Heart left ventricle (tissue), 16 donors: ENCODE measurements at regions not wholly inside any gene's neighbourhood (a gene's known extent, or its start where the extent isn't known, plus 50 kb on each side); places are given as distances from the start of the nearest gene placed in this dataset.
"Not testable (repeated sequence)": the region's sequence is repeated elsewhere in the genome, so short reads cannot be mapped to it uniquely, and the experiment has no call there.

Experiments
- ATAC-seq, 4 donors: fragments of 200-7000 bp; cut with Tn5 transposase; one replicate each; pipeline ENCODE4 v1.9.1; 2020 to 2022; ENCODE audit warnings: moderate library complexity in 4 of 4, mild to moderate bottlenecking in 3 of 4, moderate number of reproducible peaks in 1 of 4
- DNase-seq, 5 donors: peaks; one replicate each; pipeline ENCODE4 v3.0.0-alpha.2; 2020
- H3K27ac ChIP-seq, 12 donors: fragments of 200-600 bp; sonication (generic) in 4 of 12; one replicate each; pipeline versions ENCODE4 v1.5.0 to v1.8.0; 2016 to 2022; ENCODE audit warnings: mild to moderate bottlenecking in 2 of 12
- H3K27me3 ChIP-seq, 9 donors: fragments of 200-600 bp; sonication (generic) in 2 of 9; one replicate each; pipeline versions ENCODE4 v1.5.1 to v1.8.0; 2016 to 2022; ENCODE audit warnings: mild to moderate bottlenecking in 3 of 9
- H3K36me3 ChIP-seq, 9 donors: fragments of 200-600 bp; sonication (generic) in 2 of 9; one replicate each; pipeline versions ENCODE4 v1.5.0 to v1.8.0; 2018 to 2022; ENCODE audit warnings: mild to moderate bottlenecking in 2 of 9
- H3K4me1 ChIP-seq, 12 donors: fragments of 200-600 bp; sonication (generic) in 4 of 12; one replicate each; pipeline versions ENCODE4 v1.5.0 to v1.8.0; 2016 to 2022; ENCODE audit warnings: mild to moderate bottlenecking in 3 of 12
- H3K4me3 ChIP-seq, 12 donors: fragments of 200-600 bp; sonication (generic) in 4 of 12; one replicate each; pipeline versions ENCODE4 v1.5.0 to v1.8.0; 2017 to 2022; ENCODE audit warnings: mild to moderate bottlenecking in 9 of 12, moderate library complexity in 4 of 12
- H3K9me3 ChIP-seq, 12 donors: fragments of 200-600 bp; sonication (generic) in 4 of 12; one replicate each; pipeline versions ENCODE4 v1.5.0 to v1.8.0; 2016 to 2022; ENCODE audit warnings: mild to moderate bottlenecking in 1 of 12
- POLR2A ChIP-seq, 2 donors: fragments of 450-650 bp; IDR thresholded peaks; one replicate each; pipeline ENCODE4 v1.6.1; 2017; ENCODE audit warnings: antibody characterized with exemption in 2 of 2, mild to moderate bottlenecking in 2 of 2, moderate library complexity in 2 of 2
- WGBS, 4 donors: extraction: QIAGEN DNeasy Blood & Tissue Kit in 2 of 4; methylation state at CpG; one replicate each; pipeline versions ENCODE4 v1.1.5 to v1.1.7; 2013 to 2018; 5-methylcytosine and 5-hydroxymethylcytosine counted together
- intact Hi-C, 10 donors: fragments of 100-400 bp; cut with DNase I; formaldehyde crosslinking; loops; one replicate each; pipeline versions ENCODE4 v1.11.1 to v1.14.2; 2022
- TF ChIP-seq, protein P1 (sequence below), 12 donors: fragments of 200-600 bp; sonication (generic) in 4 of 12; IDR thresholded peaks; one replicate each; pipeline versions ENCODE4 v1.5.0 to v1.8.0; 2018 to 2022; ENCODE audit warnings: antibody characterized with exemption in 12 of 12, mild to moderate bottlenecking in 5 of 12
- donor health status: ischemic (EF 13 %, LVEDD 7.1; RV severe dilation, severe dysfunction).
- donor health status: healthy with polysubstance abuse.
- donor health status: DM: no; HTN: yes; CAD: no.
- donor health status: DM: no; HTN: no; CAD: no.
- donor health status: ischemic (EF 25% LVEDD 6.9; RV normal size, moderate dysfunction).
- donor health status: ischemic (EF 25% LVEDD 5.7; RV mildly dilated, moderate dysfunction).
- donor health status: healthy.
- donor health status: DM: yes; HTN: yes; CAD: no.
- donor health status: ischemic (EF 35%, LVEDD 5.7; RV mildly dilated, moderate dysfunction).
- donor health status: nonischemic (EF 11% LVEDD 7.7; RV severe dilation, severe dysfunction).
- donor health status: DM: yes; HTN: yes; CAD: no.
- donor health status: PGD.
- donor health status: ischemic (EF 29% LVEDD 5.4; RV normal size, mild dysfunction).
- donor health status: nonischemic (EF 23%, LVEDD 6.1; RV moderate dilation, normal function).

- no peaks in the 10 kb centered on the region for H3K27me3 ChIP-seq
- no peak overlapping the region for H3K4me3 ChIP-seq
- ATAC-seq (no peak), DNase-seq (no peak)
- H3K9me3 ChIP-seq, result no peaks in the 10 kb centered on the region
- no peaks in the 10 kb centered on the region for H3K36me3 ChIP-seq
- H3K4me1 ChIP-seq, result no peaks in the 10 kb centered on the region
- TF ChIP-seq POLR2A (IDR thresholded peaks at IDR 0.05), result no peak
- TF ChIP-seq, protein P1, sequence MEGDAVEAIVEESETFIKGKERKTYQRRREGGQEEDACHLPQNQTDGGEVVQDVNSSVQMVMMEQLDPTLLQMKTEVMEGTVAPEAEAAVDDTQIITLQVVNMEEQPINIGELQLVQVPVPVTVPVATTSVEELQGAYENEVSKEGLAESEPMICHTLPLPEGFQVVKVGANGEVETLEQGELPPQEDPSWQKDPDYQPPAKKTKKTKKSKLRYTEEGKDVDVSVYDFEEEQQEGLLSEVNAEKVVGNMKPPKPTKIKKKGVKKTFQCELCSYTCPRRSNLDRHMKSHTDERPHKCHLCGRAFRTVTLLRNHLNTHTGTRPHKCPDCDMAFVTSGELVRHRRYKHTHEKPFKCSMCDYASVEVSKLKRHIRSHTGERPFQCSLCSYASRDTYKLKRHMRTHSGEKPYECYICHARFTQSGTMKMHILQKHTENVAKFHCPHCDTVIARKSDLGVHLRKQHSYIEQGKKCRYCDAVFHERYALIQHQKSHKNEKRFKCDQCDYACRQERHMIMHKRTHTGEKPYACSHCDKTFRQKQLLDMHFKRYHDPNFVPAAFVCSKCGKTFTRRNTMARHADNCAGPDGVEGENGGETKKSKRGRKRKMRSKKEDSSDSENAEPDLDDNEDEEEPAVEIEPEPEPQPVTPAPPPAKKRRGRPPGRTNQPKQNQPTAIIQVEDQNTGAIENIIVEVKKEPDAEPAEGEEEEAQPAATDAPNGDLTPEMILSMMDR (IDR thresholded peaks at IDR 0.05), result no peak
- intact Hi-C loops, result no loop called here
- H3K27ac ChIP-seq, result no peak overlapping the region
- 73 to 88% (median 83%) methylated on average over 1 of the region's 1 CpG for WGBS, 4 donors
These were observed 331.3 kb upstream of the CCNG1 start for GRCh38 chr5:163106098-163106497.

DNA sequence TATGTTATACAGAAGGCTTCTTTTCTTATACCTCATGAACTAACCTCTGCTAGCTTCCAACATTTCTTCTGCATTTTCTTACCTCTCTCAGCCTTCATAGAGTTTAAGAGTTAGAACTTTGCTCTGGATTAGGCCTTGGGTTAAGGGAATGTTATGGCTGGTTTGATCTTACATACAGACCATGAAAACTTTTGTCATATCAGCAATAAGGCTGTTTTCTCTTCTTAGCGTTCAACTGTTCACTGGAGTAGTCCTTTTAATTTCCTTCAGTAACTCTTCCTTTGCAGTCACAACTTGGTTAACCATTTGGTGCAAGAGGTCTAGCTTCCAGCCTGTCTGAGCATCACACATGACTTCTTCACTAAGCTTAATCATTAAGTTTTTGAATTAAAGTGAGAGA, 329.0 kb upstream of the CCNG1 start:
- no peaks in the 10 kb centered on the region for H3K36me3 ChIP-seq
- ATAC-seq, result no peak
- no peaks in the 10 kb centered on the region for H3K9me3 ChIP-seq
- 81 to 85% (median 85%) methylated on average over 1 of the region's 1 CpG for WGBS, 4 donors
- H3K4me3 ChIP-seq, result no peak overlapping the region
- H3K4me1 ChIP-seq, result no peaks in the 10 kb centered on the region
- no peak for DNase-seq
- intact Hi-C loops, result no loop called here
- H3K27ac ChIP-seq, result no peak overlapping the region
- TF ChIP-seq, protein P1 (IDR thresholded peaks at IDR 0.05), result no peak
- no peak for TF ChIP-seq POLR2A (IDR thresholded peaks at IDR 0.05)
- H3K27me3 ChIP-seq, result no peaks in the 10 kb centered on the region

GRCh38 chr5:163115011-163115410, 322.4 kb upstream of the CCNG1 start:
- no peak for DNase-seq
- ATAC-seq, result no peak
- no peaks in the 10 kb centered on the region for H3K4me1 ChIP-seq
- no peak overlapping the region for H3K4me3 ChIP-seq
- WGBS, 4 donors, result 44 to 56% (median 53%) methylated on average over 4 of the region's 4 CpGs
- H3K36me3 ChIP-seq, result no peaks in the 10 kb centered on the region
- peaks cover 0 to 14% (median 0%) of the 10 kb centered on the region in 12 donors for H3K9me3 ChIP-seq
- intact Hi-C loops, result no loop called here
- H3K27me3 ChIP-seq, result no peaks in the 10 kb centered on the region
- no peak overlapping the region for H3K27ac ChIP-seq
- no peak for TF ChIP-seq POLR2A (IDR thresholded peaks at IDR 0.05)
- TF ChIP-seq, protein P1 (IDR thresholded peaks at IDR 0.05), result no peak

DNA sequence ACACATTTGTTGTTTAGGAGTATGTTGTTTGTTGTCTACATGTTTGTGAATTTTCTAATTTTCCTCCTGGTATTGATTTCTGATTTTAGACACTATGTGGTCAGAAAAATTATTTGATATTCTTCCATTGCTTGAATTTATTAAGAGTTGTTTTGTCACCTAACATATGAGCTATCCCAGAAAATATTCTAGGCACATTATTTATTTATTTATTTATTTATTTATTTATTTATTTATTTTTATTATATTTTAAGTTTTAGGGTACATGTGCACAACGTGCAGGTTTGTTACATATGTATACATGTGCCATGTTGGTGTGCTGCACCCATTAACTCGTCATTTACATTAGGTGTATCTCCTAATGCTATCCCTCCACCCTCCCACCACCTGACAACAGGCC, 320.8 kb upstream of the CCNG1 start:
- DNase-seq, ATAC-seq, H3K27ac ChIP-seq, H3K4me3 ChIP-seq, H3K36me3 ChIP-seq, intact Hi-C loops, H3K27me3 ChIP-seq, H3K4me1 ChIP-seq: not testable (repeated sequence)
- 86% methylated on average over 2 of the region's 2 CpGs for WGBS, 4 donors
- H3K9me3 ChIP-seq, result peaks cover 0 to 14% (median 0%) of the 10 kb centered on the region in 12 donors

GRCh38 chr5:163134061-163134460, 303.3 kb upstream of the CCNG1 start:
- intact Hi-C loops, result no loop called here
- Histone ChIP-seq H3K27ac (no peak overlapping the region), H3K36me3 (no peaks in the 10 kb centered on the region), H3K4me1 (no peaks in the 10 kb centered on the region), H3K4me3 (no peak overlapping the region), H3K9me3 (peaks cover 0 to 4% (median 0%) of the 10 kb centered on the region in 12 donors), H3K27me3 (no peaks in the 10 kb centered on the region)
- TF ChIP-seq POLR2A (IDR thresholded peaks at IDR 0.05), result no peak
- TF ChIP-seq, protein P1 (IDR thresholded peaks at IDR 0.05), result no peak
- no peak for ATAC-seq
- DNase-seq, result no peak
